OCI-LY7 (cell line): ENCODE measurements at regions not wholly inside any gene's neighbourhood (a gene's known extent, or its start where the extent isn't known, plus 50 kb on each side); places are given as distances from the start of the nearest gene placed in this dataset.

Source experiments
- CTCF ChIP-seq: fragments of 200-600 bp; sonication (generic); conservative IDR thresholded peaks from 2 replicates; pipeline ENCODE4 v1.5.1; 2014; ENCODE audit warnings: mild to moderate bottlenecking, antibody characterized with exemption, low read length, moderate library complexity, mixed read lengths
- EZH2phosphoT487 ChIP-seq: fragments of 200-600 bp; sonication (generic); IDR thresholded peaks from 2 replicates; pipeline ENCODE4 v1.6.1; 2018; ENCODE audit warnings: low read depth, borderline replicate concordance, mild to moderate bottlenecking, mixed run types, antibody characterized with exemption, low read length, moderate library complexity, mixed read lengths

- TF ChIP-seq CTCF (no peak), EZH2phosphoT487 (no peak)
Measured at GRCh38 chr11:44416776-44417175, 106.8 kb upstream of the ALX4 start.
